A549 (cell line): ENCODE measurements at regions not wholly inside any gene's neighbourhood (a gene's known extent, or its start where the extent isn't known, plus 50 kb on each side); places are given as distances from the start of the nearest gene placed in this dataset.

Source experiments
- ATAC-seq, 2 experiments: fragments of 200-7000 bp in 1 of 2; fragments of >200 bp in 1 of 2; cut with Nextera tagmentation in 1 of 2; cut with Tn5 transposase in 1 of 2; 3 replicates each; pipeline versions ENCODE4 v1.8.0 to v1.9.1; 2018 to 2020; ENCODE audit warnings: mild to moderate bottlenecking in 1 of 2, moderate library complexity in 1 of 2
- CTCF ChIA-PET: fragments of 300-600 bp; sonication (Branson Sonifier 250); formaldehyde crosslinking; extraction: SDS; loops from one replicate; lab custom pipeline; 2021; ENCODE audit warnings: antibody characterized with exemption, inconsistent platforms; lab: Yijun Ruan, JAX
- POLR2A ChIA-PET: fragments of 350-600 bp; formaldehyde crosslinking; extraction: SDS; loops from one replicate; lab custom pipeline; 2021; ENCODE audit warnings: antibody characterized with exemption, inconsistent platforms; lab: Yijun Ruan, JAX
- DNase-seq, 2 experiments: peaks; one replicate each; pipeline versions ENCODE4 v3.0.0 to v3.0.0-alpha.2; 2011 to 2016; ENCODE audit warnings: low read depth in 1 of 2, low spot score in 1 of 2
- FAIRE-seq: peaks from 2 replicates; lab custom pipeline; 2011; peaks lifted over from hg19 to GRCh38; lab: Jason Lieb, UNC
- H3K27ac ChIP-seq, 2 experiments: fragments of >200 bp; sonication (Bioruptor Twin); formaldehyde crosslinking; 3 replicates each; pipeline ENCODE4 v1.5.1; 2016 to 2017
- H3K4me1 ChIP-seq: fragments of >200 bp; sonication (Bioruptor Twin); formaldehyde crosslinking; 3 replicates; pipeline ENCODE4 v1.6.1; 2016
- H3K4me2 ChIP-seq: fragments of >200 bp; sonication (Bioruptor Twin); formaldehyde crosslinking; 3 replicates; pipeline ENCODE4 v1.6.1; 2016
- H3K4me3 ChIP-seq: fragments of >200 bp; sonication (Bioruptor Twin); formaldehyde crosslinking; 3 replicates; pipeline ENCODE4 v1.5.1; 2016
- H3K9me3 ChIP-seq: fragments of >200 bp; sonication (Bioruptor Twin); formaldehyde crosslinking; 3 replicates; pipeline ENCODE4 v1.6.1; 2016
- ATOH8 ChIP-seq: fragments of 250-450 bp; sonication (Bioruptor Pico); IDR thresholded peaks from 2 replicates; pipeline ENCODE4 v1.5.0; 2020; ENCODE audit warnings: low read depth, mild to moderate bottlenecking, moderate library complexity
- BCL3 ChIP-seq: fragments of >200 bp; sonication (Bioruptor Twin); formaldehyde crosslinking; IDR thresholded peaks from 3 replicates; pipeline ENCODE4 v1.6.1; 2016
- CBX8 ChIP-seq: fragments of 200-600 bp; sonication (generic); IDR thresholded peaks from 2 replicates; pipeline ENCODE4 v1.6.1; 2016
- CTCF ChIP-seq: fragments of >200 bp; sonication (Bioruptor Twin); formaldehyde crosslinking; IDR thresholded peaks from 3 replicates; pipeline ENCODE4 v1.5.1; 2016
- E2F6 ChIP-seq: IDR thresholded peaks from 2 replicates; pipeline ENCODE4 v1.6.1; 2012; ENCODE audit warnings: low read depth, borderline replicate concordance
- ELK1 ChIP-seq: fragments of 150-350 bp; IDR thresholded peaks from 2 replicates; pipeline ENCODE4 v1.6.1; 2014; ENCODE audit warnings: low read depth, mild to moderate bottlenecking, low read length
- ESRRA ChIP-seq: fragments of 150-350 bp; IDR thresholded peaks from 2 replicates; pipeline ENCODE4 v1.6.1; 2014; ENCODE audit warnings: mild to moderate bottlenecking, low read length, borderline replicate concordance
- FOXS1 ChIP-seq: fragments of 250-450 bp; sonication (Bioruptor Pico); IDR thresholded peaks from 2 replicates; pipeline ENCODE4 v1.5.0; 2020; ENCODE audit warnings: mild to moderate bottlenecking, moderate library complexity
- HES2 ChIP-seq: fragments of >200 bp; sonication (Bioruptor Twin); formaldehyde crosslinking; IDR thresholded peaks from 2 replicates; pipeline ENCODE4 v1.6.1; 2016
- KDM1A ChIP-seq: fragments of 200-600 bp; sonication (generic); IDR thresholded peaks from 2 replicates; pipeline ENCODE4 v1.6.1; 2016; ENCODE audit warnings: low read depth, mild to moderate bottlenecking
- KDM5A ChIP-seq: fragments of 200-600 bp; sonication (generic); IDR thresholded peaks from 2 replicates; pipeline ENCODE4 v1.6.1; 2016; ENCODE audit warnings: antibody characterized with exemption, mild to moderate bottlenecking
- MYC ChIP-seq: IDR thresholded peaks from 2 replicates; pipeline ENCODE4 v1.6.1; 2012; ENCODE audit warnings: mild to moderate bottlenecking, inconsistent platforms, low read length, improper control_type of control experiment, borderline replicate concordance
- NPAS2 ChIP-seq: fragments of 250-450 bp; sonication (Bioruptor Pico); IDR thresholded peaks from 2 replicates; pipeline ENCODE4 v1.8.0; 2022; ENCODE audit warnings: mild to moderate bottlenecking, moderate library complexity, borderline replicate concordance
- PBX3 ChIP-seq: IDR thresholded peaks from 2 replicates; pipeline ENCODE4 v1.6.1; 2012
- RAD21 ChIP-seq, 2 experiments: fragments of >200 bp in 1 of 2; sonication (Bioruptor Twin) in 1 of 2; formaldehyde crosslinking in 1 of 2; IDR thresholded peaks in 1 of 2; conservative IDR thresholded peaks in 1 of 2; 2 replicates in 1 of 2; 3 replicates in 1 of 2; pipeline ENCODE4 v1.6.1; 2012 to 2018; ENCODE audit warnings: inconsistent platforms in 1 of 2
- RARB ChIP-seq: fragments of 250-450 bp; sonication (Bioruptor Pico); IDR thresholded peaks from 2 replicates; pipeline ENCODE4 v1.8.0; 2021; ENCODE audit warnings: mild to moderate bottlenecking, moderate library complexity
- RCOR1 ChIP-seq: fragments of 150-350 bp; IDR thresholded peaks from 2 replicates; pipeline ENCODE4 v1.6.1; 2014; ENCODE audit warnings: antibody characterized with exemption, low read length, low read depth
- SMC3 ChIP-seq: fragments of >200 bp; sonication (Bioruptor Twin); formaldehyde crosslinking; IDR thresholded peaks from 3 replicates; pipeline ENCODE4 v1.6.1; 2018; ENCODE audit warnings: inconsistent platforms
- TFCP2L1 ChIP-seq: fragments of 250-450 bp; sonication (Bioruptor Pico); IDR thresholded peaks from 2 replicates; pipeline ENCODE4 v1.5.0; 2021; ENCODE audit warnings: mild to moderate bottlenecking
- ZFP36 ChIP-seq: fragments of 450-650 bp; IDR thresholded peaks from 2 replicates; pipeline ENCODE4 v1.6.1; 2014; ENCODE audit warnings: borderline replicate concordance; ENCODE audit not compliant: partially characterized antibody
- ZSCAN20 ChIP-seq: fragments of 250-450 bp; sonication (Bioruptor Pico); IDR thresholded peaks from 2 replicates; pipeline ENCODE4 v1.8.0; 2022; ENCODE audit warnings: mild to moderate bottlenecking, moderate library complexity
- WGBS: methylation state at CpG from one replicate; pipeline ENCODE4 v1.1.6; 2017; ENCODE audit errors: missing lambda C conversion rate; 5-methylcytosine and 5-hydroxymethylcytosine counted together

GRCh38 chr6:4311976-4312860, 176.8 kb upstream of the ECI2 start (continued):
- TF ChIP-seq ELK1 (no peak), RAD21 (conservative IDR thresholded peaks at IDR 0.05 in 1 of 2, IDR thresholded peaks at IDR 0.05 in 1 of 2) (no peak), TFCP2L1 (CRISPR knock-in tag) (no peak)
- TF ChIP-seq, all 56 proteins: peak for 0

GRCh38 chr6:4309540-4309939, 174.2 kb upstream of the ECI2 start:
- no peak for DNase-seq
- Histone ChIP-seq H3K27ac (no peak overlapping the region), H3K4me1 (peaks cover 9% of the 10 kb centered on the region), H3K9me3 (peaks cover 7% of the 10 kb centered on the region; the same call in 2 of the 3 replicates), H3K4me3 (no peak overlapping the region), H3K4me2 (no peak overlapping the region)
- ChIA-PET POLR2A (no interaction called here), CTCF (no interaction called here)
- ATAC-seq = no peak
- TF ChIP-seq ZSCAN20 (no peak), SMC3 (no peak), E2F6 (no peak), HES2 (no peak), MYC (no peak), RARB (no peak), PBX3 (no peak), NPAS2 (CRISPR knock-in tag) (no peak), CTCF (no peak), ZFP36 (no peak), CBX8 (no peak), TFCP2L1 (CRISPR knock-in tag) (no peak), KDM5A (no peak), ELK1 (no peak), RCOR1 (no peak), ESRRA (no peak), KDM1A (no peak), ATOH8 (CRISPR knock-in tag) (no peak), FOXS1 (CRISPR knock-in tag) (no peak), BCL3 (no peak)
- WGBS = 75% methylated on average over 3 of the region's 3 CpGs
- FAIRE-seq = no peak
